ENCODE measurements at regions not wholly inside any gene's neighbourhood (a gene's known extent, or its start where the extent isn't known, plus 50 kb on each side); places are given as distances from the start of the nearest gene placed in this dataset.

DNA sequence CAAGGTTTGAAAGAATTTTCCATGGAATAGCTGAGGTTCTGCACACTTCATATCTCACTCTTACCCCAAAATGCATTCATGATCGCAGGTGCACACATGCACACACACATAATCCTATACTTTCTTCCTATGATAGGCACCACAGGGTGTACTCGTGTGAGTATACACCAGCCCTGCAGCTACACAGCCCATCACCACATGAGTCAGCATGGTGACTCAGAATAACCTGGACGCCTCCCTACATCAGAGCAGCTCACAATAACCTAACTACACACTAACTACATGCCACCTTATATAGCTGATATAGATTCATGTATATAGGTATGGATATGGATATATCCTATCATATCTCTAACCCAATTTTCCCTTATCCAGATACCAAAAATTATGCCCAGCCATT lies 850.2 kb upstream of the TMEM132C start:
- no peak for FAIRE-seq
- no peak for TF ChIP-seq CTCF (IDR thresholded peaks at IDR 0.05; ENCODE audit: insufficient read depth, missing control alignments)
- DNase-seq (ENCODE audit: insufficient read length, low spot score): no peak

GRCh38 chr12:127419111-127419510 lies 847.9 kb upstream of the TMEM132C start:
- no peak for TF ChIP-seq CTCF (IDR thresholded peaks at IDR 0.05; ENCODE audit: insufficient read depth, missing control alignments)
- no peak for DNase-seq (ENCODE audit: insufficient read length, low spot score)
- FAIRE-seq: no peak

DNA sequence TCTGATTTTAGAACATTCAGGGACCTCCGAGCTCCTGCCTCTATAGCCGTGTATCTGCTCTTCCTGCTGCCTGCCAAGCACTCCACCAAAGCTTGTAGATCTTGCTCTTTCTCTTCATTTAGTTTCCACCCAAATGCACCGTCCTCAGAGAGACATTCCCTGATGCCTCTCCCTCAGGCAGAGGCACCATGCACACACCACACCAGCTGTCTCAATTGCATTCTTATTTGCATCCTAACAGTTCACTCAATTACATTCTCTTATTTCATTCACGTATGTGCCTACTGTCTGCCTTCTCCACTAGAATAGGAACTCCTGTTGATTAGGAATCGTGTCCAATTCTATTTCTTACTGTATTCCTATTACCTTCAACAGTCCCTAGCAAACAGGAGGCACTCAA lies 845.4 kb upstream of the TMEM132C start:
- DNase-seq (ENCODE audit: insufficient read length, low spot score) (no peak), FAIRE-seq (no peak)
- TF ChIP-seq CTCF (IDR thresholded peaks at IDR 0.05; ENCODE audit: insufficient read depth, missing control alignments): no peak

- FAIRE-seq (no peak), DNase-seq (ENCODE audit: insufficient read length, low spot score) (no peak)
- no peak for TF ChIP-seq CTCF (IDR thresholded peaks at IDR 0.05; ENCODE audit: insufficient read depth, missing control alignments)
Measured at GRCh38 chr12:127422935-127423566, 843.9 kb upstream of the TMEM132C start.

GRCh38 chr12:127425474-127425873 lies 841.5 kb upstream of the TMEM132C start:
- FAIRE-seq (no peak), DNase-seq (ENCODE audit: insufficient read length, low spot score) (no peak)
- TF ChIP-seq CTCF (IDR thresholded peaks at IDR 0.05; ENCODE audit: insufficient read depth, missing control alignments): no peak

DNA sequence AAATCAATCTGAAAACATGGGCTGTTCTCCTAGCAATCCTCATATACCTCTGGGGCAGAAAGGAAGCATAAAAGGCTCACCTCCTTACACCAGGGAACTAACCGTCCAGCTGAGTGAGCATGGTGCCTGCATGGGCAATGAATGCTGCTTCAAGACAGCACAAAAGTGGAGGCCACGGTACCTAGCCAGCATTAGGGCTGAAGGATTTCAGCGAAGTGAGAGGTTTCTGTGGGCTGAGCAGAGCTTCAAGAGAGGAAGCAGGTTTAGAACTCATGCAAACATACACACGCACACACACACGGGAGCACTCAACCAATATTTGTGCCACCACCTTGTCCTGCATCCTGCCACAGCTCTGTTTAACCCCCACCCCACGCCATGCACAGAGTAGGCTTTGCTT lies 838.5 kb upstream of the TMEM132C start:
- TF ChIP-seq CTCF (IDR thresholded peaks at IDR 0.05; ENCODE audit: insufficient read depth, missing control alignments): no peak
- DNase-seq (ENCODE audit: insufficient read length, low spot score) (no peak), FAIRE-seq (no peak)

- DNase-seq (ENCODE audit: insufficient read length, low spot score): no peak
- FAIRE-seq: no peak
- no peak for TF ChIP-seq CTCF (IDR thresholded peaks at IDR 0.05; ENCODE audit: insufficient read depth, missing control alignments)
Measured at GRCh38 chr12:127429551-127430285, 837.3 kb upstream of the TMEM132C start.
